Lower lobe of right lung (tissue), 2 donors: ENCODE measurements at regions not wholly inside any gene's neighbourhood (a gene's known extent, or its start where the extent isn't known, plus 50 kb on each side); places are given as distances from the start of the nearest gene placed in this dataset.

Experiments used
- ATAC-seq, 2 donors: fragments of 200-7000 bp; cut with Tn5 transposase; one replicate each; pipeline ENCODE4 v1.9.1; 2020 to 2022; ENCODE audit warnings: mild to moderate bottlenecking in 2 of 2, moderate library complexity in 2 of 2
- DNase-seq: peaks from one replicate; pipeline ENCODE4 v3.0.0-alpha.2; 2020
- H3K27ac ChIP-seq: fragments of 200-600 bp; one replicate; pipeline ENCODE4 v1.8.0; 2022
- H3K27me3 ChIP-seq: fragments of 200-600 bp; one replicate; pipeline ENCODE4 v1.8.0; 2022; ENCODE audit warnings: low read depth
- H3K36me3 ChIP-seq: fragments of 200-600 bp; one replicate; pipeline ENCODE4 v1.8.0; 2022; ENCODE audit warnings: mild to moderate bottlenecking
- H3K4me1 ChIP-seq: fragments of 200-600 bp; one replicate; pipeline ENCODE4 v1.8.0; 2022
- H3K4me3 ChIP-seq: fragments of 200-600 bp; one replicate; pipeline ENCODE4 v1.8.0; 2022; ENCODE audit warnings: mild to moderate bottlenecking
- H3K9me3 ChIP-seq: fragments of 200-600 bp; one replicate; pipeline ENCODE4 v1.8.0; 2022
- intact Hi-C: fragments of 100-400 bp; cut with DNase I; formaldehyde crosslinking; loops from one replicate; pipeline ENCODE4 v1.11.0; 2022
- TF ChIP-seq, protein P1 (sequence below): fragments of 200-600 bp; IDR thresholded peaks from one replicate; pipeline ENCODE4 v1.8.0; 2022; ENCODE audit warnings: antibody characterized with exemption, mild to moderate bottlenecking
- donor health status: DM: no; HTN: yes; CAD: no; lungs with severe emphysema.

DNA sequence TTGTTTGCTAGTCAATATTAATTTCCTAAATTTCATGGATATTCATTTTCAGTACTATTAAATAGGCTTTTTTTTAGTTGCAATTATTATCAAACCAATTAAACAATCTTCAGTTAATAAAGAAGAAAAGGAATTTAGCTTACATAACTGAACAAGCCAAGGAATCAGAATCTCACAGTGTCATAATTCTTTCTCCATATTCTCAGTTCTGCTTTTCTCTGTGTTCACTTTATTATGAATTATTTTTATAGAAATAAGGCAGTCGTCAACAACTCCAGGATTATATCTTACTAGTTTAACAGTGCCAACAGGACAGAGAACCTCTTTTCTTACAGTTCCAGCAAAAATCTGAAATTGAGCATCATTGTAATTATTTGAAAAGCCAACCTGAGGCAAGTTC is 221.7 kb downstream of the CGGBP1 start:
- TF ChIP-seq, protein P1, sequence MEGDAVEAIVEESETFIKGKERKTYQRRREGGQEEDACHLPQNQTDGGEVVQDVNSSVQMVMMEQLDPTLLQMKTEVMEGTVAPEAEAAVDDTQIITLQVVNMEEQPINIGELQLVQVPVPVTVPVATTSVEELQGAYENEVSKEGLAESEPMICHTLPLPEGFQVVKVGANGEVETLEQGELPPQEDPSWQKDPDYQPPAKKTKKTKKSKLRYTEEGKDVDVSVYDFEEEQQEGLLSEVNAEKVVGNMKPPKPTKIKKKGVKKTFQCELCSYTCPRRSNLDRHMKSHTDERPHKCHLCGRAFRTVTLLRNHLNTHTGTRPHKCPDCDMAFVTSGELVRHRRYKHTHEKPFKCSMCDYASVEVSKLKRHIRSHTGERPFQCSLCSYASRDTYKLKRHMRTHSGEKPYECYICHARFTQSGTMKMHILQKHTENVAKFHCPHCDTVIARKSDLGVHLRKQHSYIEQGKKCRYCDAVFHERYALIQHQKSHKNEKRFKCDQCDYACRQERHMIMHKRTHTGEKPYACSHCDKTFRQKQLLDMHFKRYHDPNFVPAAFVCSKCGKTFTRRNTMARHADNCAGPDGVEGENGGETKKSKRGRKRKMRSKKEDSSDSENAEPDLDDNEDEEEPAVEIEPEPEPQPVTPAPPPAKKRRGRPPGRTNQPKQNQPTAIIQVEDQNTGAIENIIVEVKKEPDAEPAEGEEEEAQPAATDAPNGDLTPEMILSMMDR: no peak

DNA sequence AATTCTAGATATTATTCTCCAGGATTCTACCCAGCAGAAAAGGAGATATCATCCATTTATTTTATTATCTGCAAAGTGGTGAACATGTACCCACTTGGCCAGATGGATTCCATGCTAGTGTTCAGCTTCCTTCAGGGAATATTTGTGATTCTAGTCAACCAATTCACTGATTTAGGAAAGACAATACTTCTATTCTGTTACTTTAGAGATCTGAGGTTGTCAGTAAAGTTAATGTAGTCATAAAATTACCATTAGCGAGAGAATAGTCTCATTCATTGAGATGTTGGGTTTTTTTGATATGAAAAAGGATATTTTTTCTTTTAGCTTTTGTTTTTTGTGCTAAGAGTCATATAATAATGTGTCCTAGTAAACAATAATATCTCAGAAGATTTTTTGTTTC is 222.8 kb downstream of the CGGBP1 start:
- no peaks in the 10 kb centered on the region for H3K36me3 ChIP-seq
- intact Hi-C loops: no loop called here
- H3K4me3 ChIP-seq: no peak overlapping the region
- no peaks in the 10 kb centered on the region for H3K4me1 ChIP-seq
- no peaks in the 10 kb centered on the region for H3K9me3 ChIP-seq
- ATAC-seq: no peak
- TF ChIP-seq, protein P1: no peak
- H3K27ac ChIP-seq: no peak overlapping the region
- no peaks in the 10 kb centered on the region for H3K27me3 ChIP-seq
- no peak for DNase-seq

More for the DNA sequence above, 221.7 kb downstream of the CGGBP1 start:
- no peaks in the 10 kb centered on the region for H3K27me3 ChIP-seq
- H3K27ac ChIP-seq: no peak overlapping the region
- no peak for DNase-seq
- no peaks in the 10 kb centered on the region for H3K36me3 ChIP-seq
- ATAC-seq: no peak
- H3K9me3 ChIP-seq: no peaks in the 10 kb centered on the region
- intact Hi-C loops: no loop called here
- no peaks in the 10 kb centered on the region for H3K4me1 ChIP-seq
- H3K4me3 ChIP-seq: no peak overlapping the region

DNA sequence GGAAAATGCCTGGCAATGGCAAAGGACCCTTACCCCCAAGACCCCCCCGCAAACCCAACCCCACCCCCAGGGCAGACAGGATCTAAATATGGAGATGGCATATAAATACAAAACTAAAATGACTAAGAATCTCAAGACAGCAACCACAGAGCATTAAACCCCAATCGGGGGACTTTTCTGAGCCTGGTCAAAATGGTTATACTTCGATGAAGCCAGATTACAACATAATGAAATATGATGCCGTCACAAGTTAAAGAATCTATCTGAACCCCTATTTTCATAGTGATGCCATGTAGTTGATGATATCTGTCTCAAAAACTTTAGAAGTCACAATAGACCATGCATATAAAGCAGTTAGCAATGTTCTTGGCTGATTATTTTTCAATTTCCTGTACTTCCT is 223.6 kb downstream of the CGGBP1 start:
- TF ChIP-seq, protein P1: no peak
- no peak overlapping the region for H3K4me3 ChIP-seq
- ATAC-seq: no peak
- H3K4me1 ChIP-seq: no peaks in the 10 kb centered on the region
- no peak overlapping the region for H3K27ac ChIP-seq
- no peaks in the 10 kb centered on the region for H3K9me3 ChIP-seq
- intact Hi-C loops: no loop called here
- H3K36me3 ChIP-seq: no peaks in the 10 kb centered on the region
- DNase-seq: no peak
- no peaks in the 10 kb centered on the region for H3K27me3 ChIP-seq

DNA sequence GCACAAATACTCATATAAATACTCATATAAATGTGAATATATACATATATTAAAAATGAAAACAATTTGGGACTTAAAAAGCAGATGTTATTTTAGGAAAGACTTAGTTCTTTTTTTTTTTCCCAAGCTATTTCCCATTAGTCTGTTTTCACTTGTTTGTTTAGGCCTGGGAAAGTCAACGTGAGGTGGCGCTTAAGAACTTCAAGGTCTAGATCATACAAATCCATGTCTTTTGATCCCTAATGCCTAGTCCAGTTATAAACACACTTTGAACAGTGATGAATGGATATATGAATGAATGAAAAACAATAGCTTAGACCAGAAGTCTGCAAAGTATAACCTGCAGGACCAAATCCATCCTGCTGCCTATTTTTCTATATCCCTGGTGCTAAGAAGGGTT is 224.5 kb downstream of the CGGBP1 start:
- DNase-seq (no peak), ATAC-seq (no peak)
- intact Hi-C loops: no loop called here
- Histone ChIP-seq H3K4me3 (no peak overlapping the region), H3K27ac (no peak overlapping the region), H3K27me3 (no peaks in the 10 kb centered on the region), H3K4me1 (no peaks in the 10 kb centered on the region), H3K9me3 (no peaks in the 10 kb centered on the region), H3K36me3 (no peaks in the 10 kb centered on the region)
- TF ChIP-seq, protein P1: no peak

DNA sequence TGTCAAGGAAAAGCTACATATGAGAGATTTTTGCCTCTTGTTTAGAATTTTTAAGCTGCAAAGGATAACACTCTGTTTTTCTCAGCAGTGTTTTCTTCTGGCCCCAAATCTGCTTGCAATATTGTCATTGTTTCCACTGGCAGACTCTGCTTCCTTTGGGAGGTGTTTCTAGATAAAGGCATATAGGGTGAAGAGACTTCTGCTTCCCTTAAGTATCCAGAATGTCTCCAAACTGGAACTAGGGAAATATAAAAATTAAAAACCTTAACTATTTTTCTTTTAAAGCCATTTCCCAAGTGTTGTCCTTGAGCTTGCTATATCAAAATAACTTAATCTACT is 225.8 kb downstream of the CGGBP1 start:
- Histone ChIP-seq H3K9me3 (no peaks in the 10 kb centered on the region), H3K27ac (no peak overlapping the region), H3K4me3 (no peak overlapping the region), H3K36me3 (no peaks in the 10 kb centered on the region), H3K27me3 (no peaks in the 10 kb centered on the region), H3K4me1 (no peaks in the 10 kb centered on the region)
- DNase-seq (no peak), ATAC-seq (no peak)
- intact Hi-C loops: no loop called here
- TF ChIP-seq, protein P1: no peak

DNA sequence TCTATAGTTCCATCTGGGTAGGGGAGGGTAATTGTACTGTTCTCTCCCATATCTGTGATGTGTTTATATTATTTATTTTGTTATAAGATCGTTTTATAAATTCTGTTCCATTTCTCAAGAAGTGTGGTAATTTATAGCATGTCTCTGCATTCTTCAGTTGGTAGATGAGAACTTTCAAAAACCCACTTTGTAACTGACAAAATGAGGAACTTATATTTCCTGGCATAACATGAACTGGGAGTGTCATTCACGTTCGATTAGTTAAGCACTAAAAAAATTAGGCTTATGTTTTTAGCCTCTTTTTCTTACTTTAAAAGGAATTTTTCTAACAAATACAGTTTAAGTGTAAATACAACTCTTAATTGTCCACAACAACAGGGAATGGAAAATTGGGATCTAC is 230.8 kb downstream of the CGGBP1 start:
- DNase-seq (no peak), ATAC-seq (no peak)
- no peaks in the 10 kb centered on the region for H3K27me3 ChIP-seq
- TF ChIP-seq, protein P1: no peak
- H3K36me3 ChIP-seq: no peaks in the 10 kb centered on the region
- no peak overlapping the region for H3K27ac ChIP-seq
- no peaks in the 10 kb centered on the region for H3K4me1 ChIP-seq
- no peaks in the 10 kb centered on the region for H3K9me3 ChIP-seq
- no peak overlapping the region for H3K4me3 ChIP-seq
- intact Hi-C loops: no loop called here
